GM12878 (cell line): ENCODE measurements at regions not wholly inside any gene's neighbourhood (a gene's known extent, or its start where the extent isn't known, plus 50 kb on each side); places are given as distances from the start of the nearest gene placed in this dataset.

Source experiments
- ATAC-seq: fragments of 200-7000 bp; cut with Tn5 transposase; 3 replicates; pipeline ENCODE4 v1.9.1; 2020; ENCODE audit warnings: mild to moderate bottlenecking, moderate library complexity
- BruUV-seq: library from RNA; stranded (reverse); fragments of 400-500 nt; replicated peaks from 2 replicates; lab custom pipeline; 2021; lab: Mats Ljungman, UMichigan
- CTCF ChIA-PET: fragments of 300-600 bp; sonication (Branson Sonifier 250); formaldehyde crosslinking; extraction: SDS; loops from one replicate; lab custom pipeline; 2021; ENCODE audit warnings: inconsistent platforms; lab: Yijun Ruan, JAX
- POLR2A ChIA-PET: fragments of 350-600 bp; formaldehyde crosslinking; extraction: SDS; loops from one replicate; lab custom pipeline; 2021; ENCODE audit warnings: inconsistent platforms; lab: Charles Lee
- RAD21 ChIA-PET: fragments of 300-600 bp; sonication (Branson Sonifier 250); formaldehyde crosslinking; loops from one replicate; lab custom pipeline; 2023; ENCODE audit warnings: antibody characterized with exemption; ENCODE audit not compliant: unreplicated experiment; lab: Charles Lee
- SMC1A ChIA-PET: fragments of 300-600 bp; sonication (Branson Sonifier 250); formaldehyde crosslinking; loops from one replicate; lab custom pipeline; 2023; ENCODE audit not compliant: unreplicated experiment, uncharacterized antibody; lab: Charles Lee
- DNase-seq: peaks from one replicate; pipeline ENCODE4 v3.0.0-alpha.2; 2011; ENCODE audit warnings: low read depth, low spot score
- FAIRE-seq: peaks from 3 replicates; lab custom pipeline; 2011; peaks lifted over from hg19 to GRCh38; lab: Jason Lieb, UNC
- H2AFZ ChIP-seq: 2 replicates; pipeline ENCODE4 v1.6.0; 2011; ENCODE audit warnings: low read depth, low read length, control low read depth; ENCODE audit not compliant: control insufficient read depth
- H3K27ac ChIP-seq: 2 replicates; pipeline ENCODE4 v1.5.1; 2011; ENCODE audit warnings: control low read depth; ENCODE audit not compliant: control insufficient read depth, insufficient read depth
- H3K27me3 ChIP-seq, 2 experiments: replicated peaks in 1 of 2; 2 replicates each; pipeline versions ENCODE4 v1.6.0 to v1.6.1; 2011; ENCODE audit warnings: low read length in 1 of 2; ENCODE audit not compliant: control insufficient read depth in 2 of 2, insufficient read depth in 2 of 2
- H3K36me3 ChIP-seq, 2 experiments: 2 replicates each; pipeline ENCODE4 v1.5.1; 2011; ENCODE audit warnings: low read length in 1 of 2; ENCODE audit not compliant: control insufficient read depth in 2 of 2, insufficient read depth in 2 of 2
- H3K4me1 ChIP-seq: 2 replicates; pipeline ENCODE4 v1.6.1; 2011; ENCODE audit warnings: mild to moderate bottlenecking, low read length, moderate library complexity, mixed read lengths; ENCODE audit not compliant: control insufficient read depth, insufficient read depth
- H3K4me2 ChIP-seq: 2 replicates; pipeline ENCODE4 v1.6.0; 2011; ENCODE audit warnings: control low read depth; ENCODE audit not compliant: control insufficient read depth, insufficient read depth
- H3K4me3 ChIP-seq: fragments of 200-600 bp; sonication (generic); 2 replicates; pipeline ENCODE4 v1.5.1; 2016
- H3K79me2 ChIP-seq: 2 replicates; pipeline ENCODE4 v1.6.0; 2011; ENCODE audit warnings: low read length; ENCODE audit not compliant: control insufficient read depth, insufficient read depth
- H3K9ac ChIP-seq: 2 replicates; pipeline ENCODE4 v1.8.0; 2011; ENCODE audit warnings: low read length, control low read depth, mixed read lengths; ENCODE audit not compliant: control insufficient read depth, insufficient read depth
- H3K9me3 ChIP-seq: replicated peaks from 3 replicates; pipeline ENCODE4 v1.5.1; 2011; ENCODE audit warnings: mild to moderate bottlenecking, low read length; ENCODE audit not compliant: control insufficient read depth, insufficient read depth
- H4K20me1 ChIP-seq: 2 replicates; pipeline ENCODE4 v1.6.0; 2011; ENCODE audit not compliant: control insufficient read depth, insufficient read depth
- BCL3 ChIP-seq: IDR thresholded peaks from 2 replicates; pipeline ENCODE4 v1.6.1; 2011; ENCODE audit warnings: borderline replicate concordance, low read depth, mild to moderate bottlenecking, moderate library complexity, low read length; ENCODE audit not compliant: insufficient read depth, poor library complexity, severe bottlenecking
- CBFB ChIP-seq: IDR thresholded peaks from 2 replicates; pipeline ENCODE4 v1.6.1; 2016; ENCODE audit warnings: antibody characterized with exemption, low read depth
- CBX5 ChIP-seq: sonication (generic); IDR thresholded peaks from 2 replicates; pipeline ENCODE4 v1.6.1; 2016; ENCODE audit warnings: low read depth, moderate library complexity, mild to moderate bottlenecking, inconsistent platforms
- EGR1 ChIP-seq, 2 experiments: IDR thresholded peaks; 1 replicate in 1 of 2; 2 replicates in 1 of 2; pipeline ENCODE4 v1.6.1; 2011 to 2012; ENCODE audit warnings: low read depth in 2 of 2, low read length in 2 of 2, borderline replicate concordance in 1 of 2, mild to moderate bottlenecking in 1 of 2, moderate library complexity in 1 of 2
- ETV6 ChIP-seq, 2 experiments: fragments of 450-650 bp in 1 of 2; IDR thresholded peaks in 1 of 2; conservative IDR thresholded peaks in 1 of 2; 2 replicates each; pipeline ENCODE4 v1.6.1; 2014; ENCODE audit warnings: antibody characterized with exemption in 1 of 2, borderline replicate concordance in 1 of 2, low read depth in 1 of 2, mild to moderate bottlenecking in 1 of 2, moderate library complexity in 1 of 2
- FOXM1 ChIP-seq: IDR thresholded peaks from 2 replicates; pipeline ENCODE4 v1.6.1; 2012; ENCODE audit warnings: low read depth, mild to moderate bottlenecking, inconsistent platforms, low read length, moderate library complexity
- HDGF ChIP-seq: fragments of 450-650 bp; IDR thresholded peaks from 2 replicates; pipeline ENCODE4 v1.6.1; 2016; ENCODE audit warnings: antibody characterized with exemption
- NBN ChIP-seq: fragments of 450-650 bp; IDR thresholded peaks from 2 replicates; pipeline ENCODE4 v1.6.1; 2016
- NRF1 ChIP-seq: conservative IDR thresholded peaks from 2 replicates; pipeline ENCODE4 v1.6.1; 2011; ENCODE audit warnings: mild to moderate bottlenecking, low read depth, low read length, improper control_type of control experiment
- PAX5 ChIP-seq: IDR thresholded peaks from 2 replicates; pipeline ENCODE4 v1.6.1; 2011; ENCODE audit warnings: low read depth, low read length, borderline replicate concordance
- POLR2AphosphoS2 ChIP-seq: IDR thresholded peaks from 2 replicates; pipeline ENCODE4 v1.6.1; 2011; ENCODE audit warnings: low read depth, mild to moderate bottlenecking, low read length, improper control_type of control experiment, moderate library complexity
- RUNX3 ChIP-seq: IDR thresholded peaks from 2 replicates; pipeline ENCODE4 v1.6.1; 2012; ENCODE audit warnings: low read length, inconsistent platforms
- SPI1 ChIP-seq: IDR thresholded peaks from 2 replicates; pipeline ENCODE4 v1.6.1; 2011; ENCODE audit warnings: low read depth, mild to moderate bottlenecking, low read length, moderate library complexity, borderline replicate concordance; ENCODE audit not compliant: insufficient read depth
- SUPT20H ChIP-seq: IDR thresholded peaks from 2 replicates; pipeline ENCODE4 v1.6.1; 2011; ENCODE audit warnings: low read depth, mild to moderate bottlenecking, low read length, moderate library complexity, borderline replicate concordance; ENCODE audit not compliant: control insufficient read depth
- SUZ12 ChIP-seq: fragments of 200-600 bp; sonication (generic); IDR thresholded peaks from one replicate; pipeline ENCODE4 v1.6.1; 2018; ENCODE audit warnings: antibody characterized with exemption, mild to moderate bottlenecking; ENCODE audit not compliant: unreplicated experiment
- TAF1 ChIP-seq: IDR thresholded peaks from 2 replicates; pipeline ENCODE4 v1.6.1; 2011; ENCODE audit warnings: mild to moderate bottlenecking, low read depth, low read length, borderline replicate concordance
- ZNF687 ChIP-seq: fragments of 450-650 bp; IDR thresholded peaks from 2 replicates; pipeline ENCODE4 v1.6.1; 2017; ENCODE audit warnings: mild to moderate bottlenecking, moderate library complexity
- WGBS: methylation state at CpG from one replicate; pipeline ENCODE4 v1.1.6; 2016; ENCODE audit warnings: low lambda C conversion rate; ENCODE audit not compliant: insufficient replicate concordance, insufficient coverage; ENCODE audit errors: missing lambda C conversion rate; 5-methylcytosine and 5-hydroxymethylcytosine counted together
- in situ Hi-C: fragments of 300-500 bp; cut with MboI; formaldehyde crosslinking; loops from 9 replicates; pipeline ENCODE4 v1.14.3; 2018; ENCODE audit warnings: mixed read lengths
- intact Hi-C: fragments of 100-400 bp; cut with micrococcal nuclease; formaldehyde crosslinking; loops from one replicate; pipeline ENCODE4 v1.14.2; 2022; ENCODE audit not compliant: unreplicated experiment
- TF ChIP-seq, protein P1 (sequence below): IDR thresholded peaks from 2 replicates; pipeline ENCODE4 v1.6.1; 2012; ENCODE audit warnings: low read length, inconsistent platforms

GRCh38 chr6:153843420-153843819 is 195.6 kb upstream of the OPRM1 start (continued):
- TF ChIP-seq ETV6 (conservative IDR thresholded peaks at IDR 0.05 in 1 of 2, IDR thresholded peaks at IDR 0.05 in 1 of 2; ENCODE audit: borderline replicate concordance in 1 of 2, low read depth in 1 of 2) (no peak), CBX5 (no peak)

- Histone ChIP-seq H2AFZ (no peak overlapping the region), H3K9me3 (no peaks in the 10 kb centered on the region), H3K4me2 (no peak overlapping the region), H3K9ac (no peak overlapping the region), H3K27ac (no peak overlapping the region), H3K4me3 (no peak overlapping the region), H3K4me1 (no peaks in the 10 kb centered on the region), H3K36me3 (no peaks in the 10 kb centered on the region), H4K20me1 (no peaks in the 10 kb centered on the region), H3K27me3 (no peaks in the 10 kb centered on the region), H3K79me2 (no peaks in the 10 kb centered on the region)
- ChIA-PET SMC1A (interaction anchor here (1.2 kb wide), 1 partner anchor 14 kb away, joined by 3 read pairs; no protein-coding TSS in a partner anchor), CTCF (no interaction called here), RAD21 (no interaction called here), POLR2A (no interaction called here)
- TF ChIP-seq TAF1 (no peak), FOXM1 (no peak), PAX5 (no peak), NBN (no peak), SPI1 (no peak), SUPT20H (no peak), HDGF (no peak), NRF1 (no peak), SUZ12 (no peak), ZNF687 (no peak), RUNX3 (no peak), POLR2AphosphoS2 (no peak), BCL3 (no peak), CBFB (no peak), EGR1 (IDR thresholded peaks at IDR 0.05; ENCODE audit: borderline replicate concordance in 1 of 2, low read depth in 2 of 2, low read length in 2 of 2) (no peak)
- TF ChIP-seq, protein P1, sequence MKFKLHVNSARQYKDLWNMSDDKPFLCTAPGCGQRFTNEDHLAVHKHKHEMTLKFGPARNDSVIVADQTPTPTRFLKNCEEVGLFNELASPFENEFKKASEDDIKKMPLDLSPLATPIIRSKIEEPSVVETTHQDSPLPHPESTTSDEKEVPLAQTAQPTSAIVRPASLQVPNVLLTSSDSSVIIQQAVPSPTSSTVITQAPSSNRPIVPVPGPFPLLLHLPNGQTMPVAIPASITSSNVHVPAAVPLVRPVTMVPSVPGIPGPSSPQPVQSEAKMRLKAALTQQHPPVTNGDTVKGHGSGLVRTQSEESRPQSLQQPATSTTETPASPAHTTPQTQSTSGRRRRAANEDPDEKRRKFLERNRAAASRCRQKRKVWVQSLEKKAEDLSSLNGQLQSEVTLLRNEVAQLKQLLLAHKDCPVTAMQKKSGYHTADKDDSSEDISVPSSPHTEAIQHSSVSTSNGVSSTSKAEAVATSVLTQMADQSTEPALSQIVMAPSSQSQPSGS, result no peak
- ATAC-seq (no peak), FAIRE-seq (no peak), DNase-seq (no peak)
- no TSS peak for BruUV-seq
- 52% methylated on average over 9 of the region's 9 CpGs for WGBS
- intact Hi-C loops, result no loop called here
- in situ Hi-C loops, result no loop called here
Observed at GRCh38 chr6:153842491-153842890, 196.5 kb upstream of the OPRM1 start.
